ENCODE measurements at regions not wholly inside any gene's neighbourhood (a gene's known extent, or its start where the extent isn't known, plus 50 kb on each side); places are given as distances from the start of the nearest gene placed in this dataset.
"Not testable (repeated sequence)": the region's sequence is repeated elsewhere in the genome, so short reads cannot be mapped to it uniquely, and the experiment has no call there.

GRCh38 chr21:32823296-32823695, 51.7 kb upstream of the PAXBP1 start:
- H3K36me3 Mint-ChIP-seq (ENCODE audit: low read depth); intact Hi-C loops (cut with micrococcal nuclease); H3K4me3 Mint-ChIP-seq; H3K9me3 Mint-ChIP-seq; DNase-seq; H3K27ac Mint-ChIP-seq; H3K4me1 Mint-ChIP-seq (ENCODE audit: low read depth); CTCF ChIA-PET; H3K27me3 Mint-ChIP-seq (ENCODE audit: low read depth): not testable (repeated sequence)

- intact Hi-C loops (cut with micrococcal nuclease): no loop called here
- H3K9me3 Mint-ChIP-seq: no peaks in the 10 kb centered on the region
- H3K36me3 Mint-ChIP-seq (ENCODE audit: low read depth): no peaks in the 10 kb centered on the region
- no peaks in the 10 kb centered on the region for H3K4me1 Mint-ChIP-seq (ENCODE audit: low read depth)
- CTCF ChIA-PET: interaction anchor here (1.3 to 2.8 kb wide), 5 partner anchors 34 to 169 kb away, joined by 3 to 18 read pairs (median 5); partner anchors contain the start of gene PAXBP1
- no peak overlapping the region for H3K27ac Mint-ChIP-seq
- no peak for DNase-seq
- H3K4me3 Mint-ChIP-seq: no peak overlapping the region
- H3K27me3 Mint-ChIP-seq (ENCODE audit: low read depth): peaks cover 2% of the 10 kb centered on the region
Measured at GRCh38 chr21:32824950-32825349, 53.4 kb upstream of the PAXBP1 start.

- Mint-ChIP-seq H3K4me1 (ENCODE audit: low read depth) (no peaks in the 10 kb centered on the region), H3K27me3 (ENCODE audit: low read depth) (peaks cover 2% of the 10 kb centered on the region), H3K36me3 (ENCODE audit: low read depth) (no peaks in the 10 kb centered on the region), H3K4me3 (no peak overlapping the region), H3K9me3 (no peaks in the 10 kb centered on the region), H3K27ac (no peak overlapping the region)
- intact Hi-C loops (cut with micrococcal nuclease): loop anchor here (1.0 kb wide), 2 partner anchors 138 to 173 kb away; no protein-coding TSS in a partner anchor
- CTCF ChIA-PET: interaction anchor here (0.8 to 2.8 kb wide), 21 partner anchors 9 to 196 kb away, joined by 3 to 18 read pairs (median 4); partner anchors contain the start of gene PAXBP1
- DNase-seq: peak; percentile 65
Measured at GRCh38 chr21:32826329-32827167, 55.0 kb upstream of the PAXBP1 start.

GRCh38 chr21:32828908-32829307, 57.4 kb upstream of the PAXBP1 start:
- no peaks in the 10 kb centered on the region for H3K4me1 Mint-ChIP-seq (ENCODE audit: low read depth)
- no peak overlapping the region for H3K4me3 Mint-ChIP-seq
- no peaks in the 10 kb centered on the region for H3K36me3 Mint-ChIP-seq (ENCODE audit: low read depth)
- peaks cover 2% of the 10 kb centered on the region for H3K27me3 Mint-ChIP-seq (ENCODE audit: low read depth)
- no peaks in the 10 kb centered on the region for H3K9me3 Mint-ChIP-seq
- H3K27ac Mint-ChIP-seq: no peak overlapping the region
- CTCF ChIA-PET: interaction anchor here (0.6 to 2.4 kb wide), 2 partner anchors 58 to 368 kb away, joined by 4 to 8 read pairs; partner anchors contain the start of gene PAXBP1
- no peak for DNase-seq
- intact Hi-C loops (cut with micrococcal nuclease): no loop called here

- no peaks in the 10 kb centered on the region for H3K4me1 Mint-ChIP-seq (ENCODE audit: low read depth)
- intact Hi-C loops (cut with micrococcal nuclease): no loop called here
- H3K9me3 Mint-ChIP-seq: no peaks in the 10 kb centered on the region
- no peak overlapping the region for H3K27ac Mint-ChIP-seq
- H3K27me3 Mint-ChIP-seq (ENCODE audit: low read depth): peaks cover 2% of the 10 kb centered on the region
- CTCF ChIA-PET: interaction anchor here (0.6 to 3.3 kb wide), 3 partner anchors 134 to 368 kb away, joined by 3 to 8 read pairs (median 8); no protein-coding TSS in a partner anchor
- H3K4me3 Mint-ChIP-seq: no peak overlapping the region
- H3K36me3 Mint-ChIP-seq (ENCODE audit: low read depth): no peaks in the 10 kb centered on the region
- no peak for DNase-seq
Measured at GRCh38 chr21:32829504-32829903, 57.9 kb upstream of the PAXBP1 start.

- DNase-seq: not testable (repeated sequence)
- intact Hi-C loops (cut with micrococcal nuclease): loop anchor here (2.0 to 10.0 kb wide), 5 partner anchors 101 to 613 kb away; no protein-coding TSS in a partner anchor
- CTCF ChIA-PET: interaction anchor here (0.6 to 3.3 kb wide), 9 partner anchors 12 to 613 kb away, joined by 3 to 23 read pairs (median 4); partner anchors contain the start of gene OLIG2
Measured at GRCh38 chr21:32831779-32832178, 60.2 kb upstream of the PAXBP1 start.

GRCh38 chr21:32834211-32834915, 62.8 kb upstream of the PAXBP1 start:
- Mint-ChIP-seq H3K27ac (no peak overlapping the region), H3K27me3 (ENCODE audit: low read depth) (no peaks in the 10 kb centered on the region), H3K4me3 (no peak overlapping the region), H3K36me3 (ENCODE audit: low read depth) (no peaks in the 10 kb centered on the region), H3K9me3 (peaks cover 2% of the 10 kb centered on the region), H3K4me1 (ENCODE audit: low read depth) (no peaks in the 10 kb centered on the region)
- DNase-seq: no peak
- intact Hi-C loops (cut with micrococcal nuclease): loop anchor here (5.0 to 10.0 kb wide), 3 partner anchors 98 to 610 kb away; no protein-coding TSS in a partner anchor
- CTCF ChIA-PET: interaction anchor here (0.6 to 2.9 kb wide), 3 partner anchors 106 to 363 kb away, joined by 4 to 23 read pairs (median 4); no protein-coding TSS in a partner anchor

More at GRCh38 chr21:32831779-32832178, 60.2 kb upstream of the PAXBP1 start:
- H3K27ac Mint-ChIP-seq; H3K27me3 Mint-ChIP-seq (ENCODE audit: low read depth); H3K4me3 Mint-ChIP-seq; H3K9me3 Mint-ChIP-seq; H3K36me3 Mint-ChIP-seq (ENCODE audit: low read depth); H3K4me1 Mint-ChIP-seq (ENCODE audit: low read depth): not testable (repeated sequence)

GRCh38 chr21:32834916-32835235, 63.3 kb upstream of the PAXBP1 start:
- no peak for DNase-seq
- Mint-ChIP-seq H3K9me3 (peaks cover 2% of the 10 kb centered on the region), H3K36me3 (ENCODE audit: low read depth) (no peaks in the 10 kb centered on the region), H3K27ac (no peak overlapping the region), H3K4me1 (ENCODE audit: low read depth) (no peaks in the 10 kb centered on the region), H3K27me3 (ENCODE audit: low read depth) (no peaks in the 10 kb centered on the region), H3K4me3 (no peak overlapping the region)
- CTCF ChIA-PET: no interaction called here
- intact Hi-C loops (cut with micrococcal nuclease): loop anchor here (5.0 to 10.0 kb wide), 3 partner anchors 97 to 610 kb away; no protein-coding TSS in a partner anchor

GRCh38 chr21:32842146-32842545, 70.6 kb upstream of the PAXBP1 start:
- Mint-ChIP-seq H3K4me3 (no peak overlapping the region), H3K36me3 (ENCODE audit: low read depth) (no peaks in the 10 kb centered on the region)
- intact Hi-C loops (cut with micrococcal nuclease): no loop called here

GRCh38 chr21:32843561-32843960, 72.0 kb upstream of the PAXBP1 start:
- H3K27ac Mint-ChIP-seq: no peak overlapping the region
- no peaks in the 10 kb centered on the region for H3K36me3 Mint-ChIP-seq (ENCODE audit: low read depth)
- intact Hi-C loops (cut with micrococcal nuclease): no loop called here
- no peak for DNase-seq
- H3K4me1 Mint-ChIP-seq (ENCODE audit: low read depth): no peaks in the 10 kb centered on the region
- CTCF ChIA-PET: interaction anchor here (0.9 to 1.2 kb wide), 3 partner anchors 11 to 97 kb away, joined by 3 to 5 read pairs (median 3); no protein-coding TSS in a partner anchor
- no peaks in the 10 kb centered on the region for H3K9me3 Mint-ChIP-seq
- H3K4me3 Mint-ChIP-seq: no peak overlapping the region
- H3K27me3 Mint-ChIP-seq (ENCODE audit: low read depth): no peaks in the 10 kb centered on the region

More at GRCh38 chr21:32842146-32842545, 70.6 kb upstream of the PAXBP1 start:
- Mint-ChIP-seq H3K4me1 (ENCODE audit: low read depth) (no peaks in the 10 kb centered on the region), H3K27ac (no peak overlapping the region), H3K27me3 (ENCODE audit: low read depth) (no peaks in the 10 kb centered on the region), H3K9me3 (no peaks in the 10 kb centered on the region)
- CTCF ChIA-PET: no interaction called here
- DNase-seq: no peak

- H3K4me3 Mint-ChIP-seq: no peak overlapping the region
- no peaks in the 10 kb centered on the region for H3K9me3 Mint-ChIP-seq
- DNase-seq: no peak
- intact Hi-C loops (cut with micrococcal nuclease): no loop called here
- no peak overlapping the region for H3K27ac Mint-ChIP-seq
- H3K4me1 Mint-ChIP-seq (ENCODE audit: low read depth): no peaks in the 10 kb centered on the region
- no peaks in the 10 kb centered on the region for H3K36me3 Mint-ChIP-seq (ENCODE audit: low read depth)
- H3K27me3 Mint-ChIP-seq (ENCODE audit: low read depth): no peaks in the 10 kb centered on the region
- CTCF ChIA-PET: interaction anchor here (0.9 to 1.2 kb wide), 4 partner anchors 12 to 96 kb away, joined by 3 to 5 read pairs (median 3); no protein-coding TSS in a partner anchor
Measured at GRCh38 chr21:32844076-32844475, 72.5 kb upstream of the PAXBP1 start.
